Hepatocyte (in vitro differentiated cells): ENCODE measurements at regions not wholly inside any gene's neighbourhood (a gene's known extent, or its start where the extent isn't known, plus 50 kb on each side); places are given as distances from the start of the nearest gene placed in this dataset.

Experiments used
- EZH2 ChIP-seq: fragments of 200-600 bp; sonication (generic); IDR thresholded peaks from 2 replicates; pipeline ENCODE4 v1.6.1; 2016; ENCODE audit warnings: antibody characterized with exemption, mild to moderate bottlenecking, borderline replicate concordance
- TF ChIP-seq, protein P1 (sequence below): fragments of 200-600 bp; sonication (generic); IDR thresholded peaks from 2 replicates; pipeline ENCODE4 v1.5.1; 2016; ENCODE audit warnings: antibody characterized with exemption, mild to moderate bottlenecking; ENCODE audit not compliant: poor library complexity

DNA sequence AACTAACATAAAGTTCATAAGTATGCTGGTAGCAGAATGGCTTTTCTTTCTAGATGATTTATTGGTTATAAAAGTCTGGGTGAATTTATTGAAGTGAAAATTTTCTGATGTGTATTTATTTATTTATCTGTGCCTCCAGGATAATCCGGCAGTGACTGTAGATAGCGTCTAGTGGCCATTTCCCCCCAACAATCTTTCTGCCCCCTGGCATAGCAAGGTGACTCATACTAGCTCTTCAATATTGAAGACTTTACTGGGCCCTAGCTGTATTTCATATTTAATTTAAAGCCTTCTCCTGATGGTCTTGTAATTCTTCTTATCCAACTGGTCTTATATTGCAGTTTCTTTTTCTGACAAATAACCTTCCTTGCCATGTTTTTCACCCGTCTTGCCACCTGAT lies 154.1 kb upstream of the SGK1 start:
- TF ChIP-seq, protein P1, sequence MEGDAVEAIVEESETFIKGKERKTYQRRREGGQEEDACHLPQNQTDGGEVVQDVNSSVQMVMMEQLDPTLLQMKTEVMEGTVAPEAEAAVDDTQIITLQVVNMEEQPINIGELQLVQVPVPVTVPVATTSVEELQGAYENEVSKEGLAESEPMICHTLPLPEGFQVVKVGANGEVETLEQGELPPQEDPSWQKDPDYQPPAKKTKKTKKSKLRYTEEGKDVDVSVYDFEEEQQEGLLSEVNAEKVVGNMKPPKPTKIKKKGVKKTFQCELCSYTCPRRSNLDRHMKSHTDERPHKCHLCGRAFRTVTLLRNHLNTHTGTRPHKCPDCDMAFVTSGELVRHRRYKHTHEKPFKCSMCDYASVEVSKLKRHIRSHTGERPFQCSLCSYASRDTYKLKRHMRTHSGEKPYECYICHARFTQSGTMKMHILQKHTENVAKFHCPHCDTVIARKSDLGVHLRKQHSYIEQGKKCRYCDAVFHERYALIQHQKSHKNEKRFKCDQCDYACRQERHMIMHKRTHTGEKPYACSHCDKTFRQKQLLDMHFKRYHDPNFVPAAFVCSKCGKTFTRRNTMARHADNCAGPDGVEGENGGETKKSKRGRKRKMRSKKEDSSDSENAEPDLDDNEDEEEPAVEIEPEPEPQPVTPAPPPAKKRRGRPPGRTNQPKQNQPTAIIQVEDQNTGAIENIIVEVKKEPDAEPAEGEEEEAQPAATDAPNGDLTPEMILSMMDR: no peak
- no peak for TF ChIP-seq EZH2
